ENCODE measurements at regions not wholly inside any gene's neighbourhood (a gene's known extent, or its start where the extent isn't known, plus 50 kb on each side); places are given as distances from the start of the nearest gene placed in this dataset.
"Not testable (repeated sequence)": the region's sequence is repeated elsewhere in the genome, so short reads cannot be mapped to it uniquely, and the experiment has no call there.

DNA sequence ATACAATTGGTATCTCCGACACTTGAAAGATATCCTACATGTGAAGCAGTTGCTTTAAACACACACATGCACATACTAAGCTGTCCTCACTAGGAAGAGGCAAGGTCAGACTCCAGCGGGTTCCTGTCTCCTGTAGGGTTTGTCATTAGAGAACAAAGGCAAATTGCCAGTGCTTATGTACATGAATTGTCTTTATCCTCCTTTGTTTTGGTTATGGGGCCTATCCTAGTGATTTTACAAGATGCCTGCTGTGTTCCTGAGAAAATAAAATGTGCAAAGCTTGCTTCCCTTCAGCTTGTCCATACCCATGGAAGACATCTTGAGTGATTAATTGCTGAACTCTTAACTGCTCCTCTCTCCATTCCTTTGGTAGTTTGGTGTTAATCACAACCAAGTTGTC is 86.7 kb upstream of the SLC39A10 start:
- no peak for DNase-seq

DNA sequence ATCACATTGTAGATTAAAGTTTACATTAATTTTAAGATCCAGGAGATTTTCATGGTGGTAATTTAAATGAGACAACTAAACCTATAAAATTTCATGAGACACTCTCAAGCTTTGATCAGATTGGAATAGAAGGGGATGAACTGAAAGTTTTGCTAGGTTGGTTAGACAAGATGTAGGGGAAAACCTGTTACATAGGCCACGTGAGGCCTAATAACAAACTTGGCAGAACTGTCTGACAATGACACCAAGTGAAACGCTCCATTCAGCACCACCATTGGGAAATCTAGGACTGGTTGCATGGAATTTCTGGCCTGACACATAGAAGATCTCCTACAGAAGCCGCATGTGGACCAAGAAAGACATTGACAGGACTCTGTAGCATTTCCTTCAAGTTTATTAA is 87.8 kb upstream of the SLC39A10 start:
- no peak for DNase-seq

GRCh38 chr2:195564625-195565135 is 92.3 kb upstream of the SLC39A10 start:
- DNase-seq: not testable (repeated sequence)

- no peak for DNase-seq
Measured at GRCh38 chr2:195563857-195564512, 93.0 kb upstream of the SLC39A10 start.

- DNase-seq: no peak
Measured at GRCh38 chr2:195562570-195563566, 94.2 kb upstream of the SLC39A10 start.

DNA sequence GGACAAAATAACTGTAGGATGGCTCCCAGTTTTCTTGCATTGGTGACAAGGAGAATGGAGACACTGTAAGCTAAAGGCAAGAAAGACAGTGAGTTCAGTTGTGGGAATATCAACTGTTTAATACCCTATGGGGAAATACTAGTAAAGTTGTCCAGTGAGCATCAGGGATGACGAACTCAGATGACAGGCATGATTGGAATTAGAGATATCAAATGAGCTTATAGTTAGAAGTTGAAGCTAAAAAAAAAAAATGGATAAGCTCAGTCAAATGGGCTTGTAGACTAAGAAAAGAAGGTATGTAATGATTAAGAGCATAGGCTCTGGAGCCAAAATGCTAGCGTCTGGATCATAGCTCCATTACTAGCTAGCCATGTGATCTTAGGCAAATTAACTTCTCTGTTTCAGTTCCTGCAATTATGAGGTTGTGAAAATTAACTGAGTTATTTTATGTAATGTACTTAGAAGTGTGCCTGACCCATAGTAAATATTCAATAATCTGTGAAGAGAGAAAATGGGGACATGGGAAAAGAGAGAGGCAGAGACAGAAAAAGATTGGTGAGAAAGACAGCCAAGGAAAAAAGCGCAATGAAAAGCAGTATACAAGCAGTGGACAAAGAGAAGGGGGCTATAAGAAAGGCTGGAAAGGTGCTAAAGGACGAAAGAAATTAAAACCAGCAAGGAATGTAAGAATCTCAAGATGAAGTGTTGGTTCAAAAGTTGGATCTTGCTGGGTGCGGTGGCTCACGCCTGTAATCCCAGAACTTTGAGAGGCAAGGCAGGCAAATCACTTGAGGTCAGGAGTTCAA is 95.7 kb upstream of the SLC39A10 start:
- no peak for DNase-seq

DNA sequence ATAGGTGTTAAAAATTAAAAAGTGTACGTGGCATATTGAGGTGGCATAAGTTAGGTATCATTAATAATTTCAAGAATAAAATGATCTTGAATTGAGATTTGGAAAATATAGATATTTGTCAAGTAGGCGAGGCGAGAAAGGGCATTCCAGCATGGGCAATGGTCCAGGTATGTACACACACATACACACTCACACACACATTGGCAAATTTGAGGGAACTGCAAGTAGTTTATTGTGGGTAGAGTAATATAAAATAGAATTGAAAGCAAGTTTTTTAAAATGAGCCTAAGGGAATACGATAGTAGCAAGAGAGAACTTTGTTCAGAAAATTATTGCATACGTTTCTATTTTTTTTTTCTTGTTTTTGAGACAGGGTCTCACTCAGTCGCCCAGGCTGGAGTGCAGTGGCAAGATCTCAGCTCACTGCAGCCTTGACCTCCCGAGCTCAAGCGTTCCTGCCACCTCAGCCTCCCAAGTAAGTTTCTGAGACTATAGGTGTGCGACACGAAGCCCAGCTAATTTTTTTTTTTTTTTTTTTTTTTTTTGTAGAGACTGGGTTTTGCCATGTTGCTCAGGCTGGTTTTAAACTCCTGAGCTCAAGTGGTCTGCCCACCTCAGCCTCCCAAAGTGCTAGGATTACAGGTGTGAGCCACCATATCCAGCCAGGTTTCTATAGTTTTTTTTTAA is 96.7 kb upstream of the SLC39A10 start:
- DNase-seq: no peak

DNA sequence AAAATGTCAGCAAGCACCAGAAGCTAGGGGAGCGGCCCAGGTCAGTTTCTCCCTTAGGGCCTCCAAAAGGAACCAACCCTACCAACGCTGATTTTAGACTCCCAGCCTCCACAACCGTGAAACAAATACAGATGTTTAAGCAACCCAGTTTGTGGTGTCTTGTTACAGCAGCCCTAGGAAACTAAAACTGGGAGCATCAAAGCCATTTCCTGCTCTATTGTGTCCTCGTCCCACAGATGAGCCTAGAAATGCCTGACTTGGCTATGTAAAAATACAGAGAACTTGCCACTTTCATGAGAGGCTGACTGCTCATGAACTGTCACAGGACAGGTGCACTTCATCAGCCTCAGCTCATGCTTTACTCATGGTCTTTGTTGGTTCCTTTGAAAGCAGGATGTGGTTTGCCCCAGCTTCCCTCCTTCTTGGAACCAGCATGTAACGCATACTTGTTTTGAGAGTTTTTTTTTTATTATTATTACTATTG is 97.6 kb upstream of the SLC39A10 start:
- no peak for DNase-seq

GRCh38 chr2:195555971-195556370 is 101.1 kb upstream of the SLC39A10 start:
- DNase-seq: no peak

DNA sequence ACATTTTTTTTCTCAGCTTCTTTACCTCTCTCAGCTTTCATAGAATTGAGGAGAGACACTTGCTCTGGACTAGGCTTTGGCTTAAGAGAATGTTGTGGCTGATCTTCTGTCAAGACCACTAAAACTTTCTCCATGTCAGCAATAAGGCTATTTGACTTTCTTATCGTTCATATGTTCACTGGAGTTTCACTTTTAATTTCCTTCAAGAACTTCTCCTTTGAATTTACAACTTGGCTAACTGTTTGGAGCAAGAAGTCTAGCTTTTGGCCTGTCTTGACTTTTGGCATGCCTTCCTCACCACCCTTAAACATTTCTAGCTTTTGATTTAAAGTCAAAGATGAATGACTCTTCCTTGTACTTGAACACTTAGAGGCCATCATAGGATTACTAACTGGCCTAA is 104.4 kb upstream of the SLC39A10 start:
- DNase-seq: no peak

- no peak for DNase-seq
Measured at GRCh38 chr2:195548198-195548940, 108.7 kb upstream of the SLC39A10 start.

DNA sequence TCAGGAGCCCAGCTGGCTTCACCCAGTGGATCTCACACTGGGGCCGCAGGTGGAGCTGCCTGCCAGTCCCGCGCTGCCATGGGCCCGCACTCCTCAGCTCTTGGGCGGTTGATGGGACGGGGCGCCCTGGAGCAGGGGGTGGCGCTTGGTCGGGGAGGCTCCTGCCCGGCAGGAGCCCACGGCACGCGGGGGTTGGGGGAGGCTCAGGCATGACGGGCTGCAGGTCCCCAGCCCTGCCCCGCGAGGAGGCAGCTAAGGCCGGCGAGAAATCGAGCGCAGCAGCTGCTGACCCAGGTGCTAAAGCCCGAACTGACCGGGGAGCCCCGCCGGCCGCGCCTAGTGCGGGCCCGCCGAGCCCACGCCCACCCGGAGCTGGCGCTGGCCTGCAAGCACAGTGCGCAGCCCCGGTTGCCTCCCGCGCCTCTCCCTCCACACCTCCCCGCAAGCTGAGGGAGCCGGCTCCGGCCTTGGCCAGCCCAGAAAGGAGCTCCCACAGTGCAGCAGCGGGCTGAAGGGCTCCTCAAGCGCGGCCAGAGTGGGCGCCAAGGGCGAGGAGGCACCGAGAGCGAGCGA is 109.7 kb upstream of the SLC39A10 start:
- DNase-seq: not testable (repeated sequence)

GRCh38 chr2:195545811-195546210 is 111.2 kb upstream of the SLC39A10 start:
- no peak for DNase-seq

DNA sequence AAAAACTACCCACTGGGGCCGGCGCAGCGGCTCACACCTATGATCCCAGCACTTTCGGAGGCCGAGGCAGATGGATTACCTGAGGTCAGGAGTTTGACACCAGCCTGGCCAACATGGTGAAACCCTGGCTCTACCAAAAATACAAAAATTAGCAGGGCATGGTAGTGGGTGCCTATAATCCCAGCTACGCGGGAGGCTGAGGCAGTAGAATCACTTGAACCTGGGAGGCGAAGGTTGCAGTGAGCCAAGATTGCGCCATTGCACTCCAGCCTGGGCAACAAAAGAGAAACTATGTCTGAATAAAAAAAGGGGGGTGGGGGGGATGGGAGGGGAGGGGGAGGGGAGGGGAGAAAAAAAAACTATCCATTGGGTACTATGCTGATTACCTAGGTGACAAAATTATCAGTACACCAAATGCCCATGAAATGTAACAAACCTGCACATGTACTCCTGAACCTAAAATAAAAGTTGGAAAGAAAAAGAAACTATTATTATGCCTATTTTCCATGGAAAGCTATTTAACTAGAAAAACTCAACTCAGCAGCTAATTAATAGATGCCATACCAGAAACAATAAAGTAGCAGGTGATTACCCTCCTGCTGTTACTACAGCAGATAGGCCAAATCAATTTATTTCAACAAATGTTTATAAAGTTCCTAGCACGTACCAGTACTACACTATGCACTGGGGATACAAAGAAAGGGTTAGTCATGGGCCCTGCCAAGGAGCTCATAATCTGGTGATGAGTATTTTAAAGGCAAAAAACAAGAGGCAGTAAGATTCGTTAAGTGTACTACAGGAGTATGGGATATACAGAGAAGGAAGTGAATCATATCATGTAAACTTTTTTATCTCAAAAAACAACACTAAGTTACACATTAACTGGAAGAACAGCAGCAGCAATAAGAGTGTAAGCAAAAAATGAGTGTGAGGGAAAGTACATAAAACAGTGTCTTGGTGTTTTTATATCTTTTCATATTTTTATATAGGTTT is 112.8 kb upstream of the SLC39A10 start:
- DNase-seq: no peak

- no peak for DNase-seq
Measured at GRCh38 chr2:195543063-195543462, 114.0 kb upstream of the SLC39A10 start.

DNA sequence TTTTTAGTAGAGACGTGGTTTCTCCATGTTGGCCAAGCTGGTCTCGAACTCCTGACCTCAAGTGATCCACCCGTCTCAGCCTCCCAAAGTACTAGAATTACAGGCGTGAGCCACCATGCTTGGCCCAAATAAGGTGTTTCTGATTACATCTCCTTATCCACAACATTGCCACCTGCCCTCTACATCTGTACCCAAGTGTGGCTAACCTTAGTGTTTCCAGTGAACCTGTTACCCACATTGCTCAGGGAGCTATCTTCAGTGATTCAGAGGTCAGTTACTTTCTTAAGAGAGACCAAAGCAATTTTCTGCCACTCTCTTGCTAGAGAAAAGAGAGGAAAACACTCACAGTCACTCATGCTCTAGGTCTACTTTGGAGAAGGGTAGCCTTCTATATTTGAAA is 115.0 kb upstream of the SLC39A10 start:
- DNase-seq: no peak

DNA sequence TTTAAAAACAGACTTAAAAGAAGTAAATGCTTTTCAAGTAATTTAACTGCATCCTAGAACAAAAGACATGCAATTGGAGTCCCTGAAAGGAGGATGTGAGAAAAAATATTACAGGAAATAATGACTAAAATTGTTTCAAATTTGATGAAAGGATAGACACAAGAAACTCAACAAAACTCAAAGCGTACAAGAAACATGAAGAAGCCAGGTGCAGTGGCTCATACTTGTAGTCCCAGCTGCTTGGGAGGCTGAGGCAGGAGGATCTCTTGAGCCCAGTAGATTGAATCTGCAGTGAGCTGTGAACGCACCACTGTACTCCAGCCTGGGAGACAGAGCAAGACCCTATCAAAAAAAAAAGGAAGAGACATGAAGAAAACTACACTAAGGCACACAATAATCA is 118.1 kb upstream of the SLC39A10 start:
- DNase-seq: no peak

DNA sequence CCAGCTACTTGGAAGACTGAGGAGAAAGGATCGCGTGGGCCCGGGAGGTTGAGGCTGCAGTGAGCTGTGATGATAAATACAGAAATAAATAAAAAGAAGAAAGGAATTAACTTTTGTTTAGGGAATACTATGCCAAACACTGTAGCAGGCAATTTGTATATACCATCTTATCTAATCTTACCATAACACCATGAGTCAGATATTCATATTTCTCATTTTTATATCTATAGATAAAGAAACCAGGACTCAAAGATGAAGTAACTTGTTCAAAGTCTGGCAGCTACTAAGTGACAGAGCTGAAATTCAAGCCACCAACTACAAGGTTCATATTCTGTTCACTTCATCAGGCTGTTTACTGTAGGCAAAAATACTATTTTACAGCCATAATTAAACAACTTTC is 119.2 kb upstream of the SLC39A10 start:
- no peak for DNase-seq

GRCh38 chr2:195536906-195537305 is 120.1 kb upstream of the SLC39A10 start:
- DNase-seq: no peak
